Thymus (tissue), 11 donors: ENCODE measurements at regions not wholly inside any gene's neighbourhood (a gene's known extent, or its start where the extent isn't known, plus 50 kb on each side); places are given as distances from the start of the nearest gene placed in this dataset.
"Not testable (repeated sequence)": the region's sequence is repeated elsewhere in the genome, so short reads cannot be mapped to it uniquely, and the experiment has no call there.

Experiments used
- DNase-seq, 9 donors: peaks; one replicate each; pipeline ENCODE4 v3.0.0-alpha.2; 2013; ENCODE audit warnings: low spot score in 9 of 9, low read depth in 6 of 9, missing footprints in 1 of 9
- H3K27ac ChIP-seq, 2 donors: one replicate each; pipeline ENCODE4 v1.5.1; 2013; ENCODE audit warnings: control low read depth in 1 of 2, low read depth in 1 of 2, low read length in 1 of 2, mild to moderate bottlenecking in 1 of 2, moderate library complexity in 1 of 2
- H3K27me3 ChIP-seq, 2 donors: one replicate each; pipeline ENCODE4 v1.5.1; 2013; ENCODE audit warnings: low read length in 1 of 2; ENCODE audit not compliant: control insufficient read depth in 2 of 2, insufficient read depth in 1 of 2
- H3K36me3 ChIP-seq, 2 donors: one replicate each; pipeline ENCODE4 v1.5.1; 2013; ENCODE audit warnings: low read length in 1 of 2, mild to moderate bottlenecking in 1 of 2, moderate library complexity in 1 of 2; ENCODE audit not compliant: control insufficient read depth in 2 of 2, insufficient read depth in 2 of 2
- H3K4me1 ChIP-seq, 2 donors: one replicate each; pipeline ENCODE4 v1.5.1; 2013; ENCODE audit warnings: low read length in 2 of 2; ENCODE audit not compliant: control insufficient read depth in 2 of 2, insufficient read depth in 2 of 2
- H3K4me3 ChIP-seq, 2 donors: one replicate each; pipeline ENCODE4 v1.5.1; 2013; ENCODE audit warnings: low read length in 2 of 2, control low read depth in 1 of 2, mild to moderate bottlenecking in 1 of 2
- H3K9me3 ChIP-seq, 2 donors: one replicate each; pipeline ENCODE4 v1.5.1; 2013; ENCODE audit warnings: low read length in 1 of 2, mild to moderate bottlenecking in 1 of 2; ENCODE audit not compliant: control insufficient read depth in 2 of 2, insufficient read depth in 1 of 2
- WGBS: extraction: QIAGEN DNeasy Blood & Tissue Kit; methylation state at CpG from one replicate; pipeline ENCODE4 v1.1.7; 2013; 5-methylcytosine and 5-hydroxymethylcytosine counted together
- donor health status: healthy.

DNA sequence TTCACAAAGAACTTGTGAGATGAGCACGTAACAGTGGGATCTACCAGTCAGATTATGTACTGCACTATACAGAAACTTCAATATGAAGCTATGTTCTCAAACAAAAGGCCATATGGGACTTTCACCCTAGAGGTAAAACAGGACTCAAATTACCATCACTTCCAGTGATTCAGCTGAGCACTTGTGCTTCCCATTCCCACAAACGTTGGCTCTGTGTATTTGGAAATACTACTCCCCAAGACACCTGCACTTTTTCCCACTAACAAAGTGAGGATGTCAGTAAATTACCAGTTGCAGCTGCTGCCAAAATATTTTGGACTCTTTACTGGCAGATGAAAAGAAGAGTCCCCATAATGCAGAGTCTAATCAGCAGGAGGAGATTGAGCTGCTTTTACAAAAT, 1570.1 kb downstream of the SI start:
- peak in 1 of 9 donors; percentile 0 for DNase-seq
- Histone ChIP-seq H3K27ac (no peak overlapping the region), H3K4me3 (no peak overlapping the region), H3K27me3 (no peaks in the 10 kb centered on the region), H3K36me3 (no peaks in the 10 kb centered on the region), H3K4me1 (no peaks in the 10 kb centered on the region), H3K9me3 (no peaks in the 10 kb centered on the region)
- WGBS = 69% methylated on average over 2 of the region's 2 CpGs

DNA sequence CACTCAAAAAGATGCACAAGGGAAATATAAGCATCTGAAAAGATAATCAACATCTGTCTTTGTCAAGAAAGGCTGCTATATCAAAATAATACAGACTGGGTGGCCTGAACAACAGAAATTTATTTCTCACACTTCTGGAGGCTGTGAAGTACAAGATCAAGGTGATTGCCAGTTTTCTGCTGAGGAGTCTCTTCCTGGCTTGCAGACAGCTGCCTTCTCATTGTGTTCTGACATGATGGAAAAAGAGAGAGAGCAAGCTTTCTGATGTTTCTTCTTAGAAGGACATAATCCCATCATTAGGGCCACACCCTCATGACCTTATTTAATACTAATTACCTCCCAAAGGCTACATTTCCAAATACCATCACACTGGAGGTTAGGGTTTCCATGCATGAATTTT, 1573.3 kb downstream of the SI start:
- Histone ChIP-seq H3K27ac (no peak overlapping the region), H3K9me3 (no peaks in the 10 kb centered on the region), H3K27me3 (no peaks in the 10 kb centered on the region), H3K36me3 (no peaks in the 10 kb centered on the region), H3K4me3 (no peak overlapping the region), H3K4me1 (no peaks in the 10 kb centered on the region)
- DNase-seq = no peak

DNA sequence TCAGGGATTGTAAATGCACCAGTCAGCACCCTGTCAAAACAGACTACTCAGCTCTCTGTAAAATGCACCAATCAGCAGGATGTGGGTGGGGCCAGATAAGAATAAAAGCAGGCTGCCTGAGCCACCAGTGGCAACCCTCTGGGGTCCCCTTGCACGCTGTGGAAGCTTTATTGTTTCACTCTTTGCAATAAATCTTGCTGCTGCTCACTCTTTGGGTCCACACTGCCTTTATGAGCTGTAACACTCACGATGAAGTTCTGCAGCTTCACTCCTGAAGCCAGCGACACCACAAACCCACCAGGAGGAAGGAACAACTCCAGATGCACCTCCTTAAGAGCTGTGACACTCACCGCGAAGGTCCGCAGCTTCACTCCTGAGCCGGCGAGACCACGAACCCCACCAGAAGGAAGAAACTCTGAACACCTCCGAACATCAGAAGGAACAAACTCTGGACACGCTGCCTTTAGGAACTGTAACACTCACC, 1578.5 kb downstream of the SI start:
- H3K4me1 ChIP-seq, H3K4me3 ChIP-seq, H3K36me3 ChIP-seq, H3K27me3 ChIP-seq, DNase-seq, H3K27ac ChIP-seq, H3K9me3 ChIP-seq: not testable (repeated sequence)
- 69% methylated on average over 11 of the region's 11 CpGs for WGBS

DNA sequence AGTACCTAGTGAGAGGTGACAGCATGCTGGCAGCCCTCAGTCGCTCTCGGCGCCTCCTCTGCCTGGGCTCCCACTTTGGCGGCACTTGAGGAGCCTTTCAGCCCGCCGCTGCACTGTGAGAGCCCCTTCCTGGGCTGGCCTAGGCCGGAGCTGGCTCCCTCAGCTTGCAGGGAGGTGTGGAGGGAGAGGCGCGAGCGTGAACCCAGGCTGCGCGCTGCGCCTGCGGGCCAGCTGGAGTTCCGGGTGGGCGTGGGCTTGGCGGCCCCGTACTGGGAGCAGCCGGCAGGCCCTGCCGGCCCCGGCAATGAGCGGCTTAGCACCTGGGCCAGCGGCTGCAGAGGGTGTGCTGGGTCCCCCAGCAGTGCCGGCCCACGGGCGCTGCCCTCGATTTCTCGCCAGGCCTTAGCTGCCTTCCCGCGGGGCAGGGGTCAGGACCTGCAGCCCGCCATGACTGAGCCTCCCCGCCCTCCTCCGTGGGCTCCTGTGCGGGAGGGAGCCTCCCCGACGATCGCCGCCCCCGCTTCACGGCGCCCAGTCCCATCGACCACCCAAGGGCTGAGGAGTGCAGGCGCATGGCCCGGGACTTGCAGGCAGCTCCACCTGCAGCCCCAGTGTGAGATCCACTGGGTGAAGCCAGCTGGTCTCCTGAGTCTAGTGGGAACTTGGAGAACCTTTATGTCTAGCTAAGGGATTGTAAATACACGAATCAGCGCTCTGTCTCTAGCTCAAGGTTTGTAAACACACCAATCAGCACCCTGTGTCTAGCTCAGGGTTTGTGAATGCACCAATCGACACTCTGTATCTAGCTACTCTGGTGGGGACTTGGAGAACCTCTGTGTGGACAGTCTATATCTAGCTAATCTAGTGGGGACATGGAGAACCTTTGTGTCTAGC, 1579.2 kb downstream of the SI start:
- not testable (repeated sequence) for H3K9me3 ChIP-seq

DNA sequence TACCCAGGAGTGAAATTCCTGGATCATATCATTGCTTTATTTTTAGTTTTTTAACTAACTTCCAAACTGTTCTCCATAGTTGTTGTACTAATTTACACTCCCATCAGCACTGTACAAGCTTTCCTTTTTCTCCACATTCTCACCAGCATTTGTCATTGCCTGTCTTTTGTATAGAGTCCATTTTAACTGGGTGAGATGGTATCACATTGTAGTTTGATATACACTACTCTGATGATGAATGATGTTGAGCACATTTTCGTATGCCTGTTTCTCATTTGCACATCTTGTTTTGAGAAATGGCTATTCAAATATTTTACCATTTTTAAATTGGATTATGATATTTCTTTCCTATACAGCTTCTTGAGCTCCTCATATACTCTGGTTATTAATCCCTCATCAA, 1586.6 kb downstream of the SI start:
- H3K27ac ChIP-seq = no peak overlapping the region
- H3K4me1 ChIP-seq = no peaks in the 10 kb centered on the region
- 86% methylated on average over 1 of the region's 1 CpG for WGBS

More for the DNA sequence above, 1579.2 kb downstream of the SI start:
- not testable (repeated sequence) for H3K4me1 ChIP-seq, H3K36me3 ChIP-seq, DNase-seq, H3K27me3 ChIP-seq, H3K4me3 ChIP-seq, H3K27ac ChIP-seq
- 96% methylated on average over 47 of the region's 47 CpGs for WGBS

DNA sequence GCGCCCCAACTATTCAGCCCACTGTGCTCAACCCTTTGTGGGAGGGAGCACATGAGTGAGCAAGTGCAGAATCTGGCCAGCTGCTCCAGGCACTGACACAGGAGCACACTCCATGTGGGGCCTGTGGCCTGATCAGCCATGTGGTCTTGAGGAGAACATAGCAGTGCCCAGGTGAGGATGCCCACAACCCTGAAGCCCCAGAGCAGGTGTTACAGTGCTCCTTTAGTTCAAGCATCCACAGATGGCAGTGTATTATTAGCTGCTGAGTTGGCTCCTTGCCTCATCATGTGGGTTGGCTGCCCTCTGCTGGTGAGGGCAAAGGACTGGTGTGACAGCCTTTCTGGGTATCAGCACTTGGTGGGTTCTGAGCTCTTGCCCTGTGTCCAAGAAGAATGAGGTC, 1588.2 kb downstream of the SI start:
- Histone ChIP-seq H3K9me3 (no peaks in the 10 kb centered on the region), H3K4me1 (no peaks in the 10 kb centered on the region), H3K27ac (no peak overlapping the region), H3K36me3 (no peaks in the 10 kb centered on the region), H3K4me3 (no peak overlapping the region), H3K27me3 (no peaks in the 10 kb centered on the region)
- peak in 2 of 9 donors; percentile 4 to 14 for DNase-seq
- 100% methylated on average over 1 of the region's 1 CpG for WGBS

More for the DNA sequence above, 1586.6 kb downstream of the SI start:
- H3K9me3 ChIP-seq = no peaks in the 10 kb centered on the region
- DNase-seq = no peak
- no peak overlapping the region for H3K4me3 ChIP-seq
- no peaks in the 10 kb centered on the region for H3K36me3 ChIP-seq
- H3K27me3 ChIP-seq = no peaks in the 10 kb centered on the region

DNA sequence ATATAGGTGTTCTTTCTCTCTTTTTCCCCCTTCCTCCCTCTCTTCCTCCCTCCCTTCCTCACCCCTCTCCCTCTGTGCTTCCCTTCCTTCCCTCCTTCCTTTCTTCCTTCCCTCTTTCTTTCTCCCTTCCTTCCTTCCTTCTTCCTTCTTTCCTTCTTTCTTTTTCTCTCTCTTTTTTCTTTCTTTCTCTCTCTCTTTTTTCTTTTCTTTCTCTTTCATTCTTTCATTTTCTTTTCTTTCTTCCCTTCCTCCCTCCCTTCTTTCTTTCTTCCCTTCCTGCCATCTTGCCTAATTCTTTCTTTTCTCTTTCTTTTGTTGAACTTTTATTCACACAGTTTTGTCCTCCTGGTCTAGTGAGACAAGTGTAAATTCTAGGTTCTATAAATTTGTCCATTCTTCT, 1595.6 kb downstream of the SI start:
- H3K4me3 ChIP-seq = no peak overlapping the region
- no peaks in the 10 kb centered on the region for H3K4me1 ChIP-seq
- no peaks in the 10 kb centered on the region for H3K9me3 ChIP-seq
- H3K36me3 ChIP-seq = no peaks in the 10 kb centered on the region
- H3K27ac ChIP-seq = no peak overlapping the region
- no peaks in the 10 kb centered on the region for H3K27me3 ChIP-seq
- no peak for DNase-seq

DNA sequence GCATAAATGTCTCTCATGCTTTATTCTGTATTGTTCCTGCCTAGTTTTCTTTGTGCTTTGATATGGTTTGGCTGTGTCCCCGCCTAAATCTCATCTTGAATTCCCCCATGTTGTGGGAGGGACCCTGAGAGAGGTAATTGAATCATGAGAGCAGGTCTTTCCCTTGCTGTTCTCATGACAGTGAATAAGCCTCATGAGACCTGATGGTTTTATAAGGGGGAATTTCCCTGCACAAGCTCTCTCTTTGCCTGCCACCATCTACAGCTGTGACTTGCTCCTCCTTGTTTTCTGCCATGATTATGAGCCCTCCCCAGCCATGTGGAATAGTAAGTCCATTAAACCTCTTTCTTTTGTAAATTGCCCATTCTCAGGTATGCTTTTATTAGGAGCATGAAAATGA, 1596.6 kb downstream of the SI start:
- Histone ChIP-seq H3K27ac (no peak overlapping the region), H3K36me3 (no peaks in the 10 kb centered on the region), H3K4me1 (no peaks in the 10 kb centered on the region), H3K4me3 (no peak overlapping the region), H3K27me3 (no peaks in the 10 kb centered on the region), H3K9me3 (no peaks in the 10 kb centered on the region)
- DNase-seq = no peak
- WGBS = 67% methylated on average over 1 of the region's 1 CpG

DNA sequence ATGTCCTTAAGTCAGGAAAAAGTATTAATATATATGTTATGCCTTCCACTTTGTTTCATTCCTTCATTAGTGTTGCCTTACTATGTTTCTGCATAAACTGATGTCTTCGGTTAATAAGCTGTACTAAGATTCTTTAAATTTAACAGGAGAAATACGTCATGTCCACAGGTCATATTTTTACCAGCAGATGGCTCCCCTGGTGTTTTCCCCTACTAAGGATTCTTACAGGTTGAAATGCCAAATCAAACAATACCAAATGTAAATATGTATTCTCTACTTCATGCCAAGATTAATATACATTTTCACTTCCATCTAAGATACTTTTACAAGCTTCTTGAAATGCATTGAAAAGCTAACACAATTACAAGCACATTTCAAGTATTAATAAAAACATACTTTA, 1602.1 kb downstream of the SI start:
- Histone ChIP-seq H3K27me3 (no peaks in the 10 kb centered on the region), H3K36me3 (no peaks in the 10 kb centered on the region), H3K27ac (no peak overlapping the region), H3K4me1 (no peaks in the 10 kb centered on the region), H3K9me3 (no peaks in the 10 kb centered on the region), H3K4me3 (no peak overlapping the region)
- no peak for DNase-seq
- 75% methylated on average over 2 of the region's 2 CpGs for WGBS
